Endothelial cell of umbilical vein (primary cell): ENCODE measurements at regions not wholly inside any gene's neighbourhood (a gene's known extent, or its start where the extent isn't known, plus 50 kb on each side); places are given as distances from the start of the nearest gene placed in this dataset.

Experiments used
- BruUV-seq: library from RNA; stranded (reverse); fragments of 400-500 nt; replicated peaks from 2 replicates; lab custom pipeline; 2021; lab: Mats Ljungman, UMichigan
- CTCF ChIA-PET: fragments of 300-600, 350-600 bp; sonication (Branson Sonifier 250); formaldehyde crosslinking; loops from one replicate; lab custom pipeline; 2021; ENCODE audit warnings: antibody characterized with exemption, inconsistent platforms; lab: Charles Lee
- POLR2A ChIA-PET: fragments of 300-600, 350-600 bp; sonication (Branson Sonifier 250); formaldehyde crosslinking; loops from one replicate; lab custom pipeline; 2021; ENCODE audit warnings: antibody characterized with exemption, inconsistent platforms; lab: Charles Lee
- DNase-seq: peaks from one replicate; pipeline ENCODE4 v3.0.0-alpha.2; 2011; ENCODE audit warnings: low read depth, low spot score
- FAIRE-seq: peaks from 2 replicates; lab custom pipeline; 2011; peaks lifted over from hg19 to GRCh38; lab: Jason Lieb, UNC
- H2AFZ ChIP-seq: 2 replicates; pipeline ENCODE4 v1.6.0; 2012; ENCODE audit warnings: low read depth, low read length, control low read depth, inconsistent platforms
- H3K27ac ChIP-seq: 2 replicates; pipeline ENCODE4 v1.5.1; 2011; ENCODE audit warnings: low read depth, mild to moderate bottlenecking, control low read depth, low read length, moderate library complexity; ENCODE audit not compliant: insufficient read depth
- H3K27me3 ChIP-seq, 2 experiments: 2 replicates each; pipeline versions ENCODE4 v1.6.0 to v1.6.1; 2011; ENCODE audit warnings: low read length in 2 of 2, mixed read lengths in 1 of 2; ENCODE audit not compliant: control insufficient read depth in 2 of 2, insufficient read depth in 2 of 2
- H3K36me3 ChIP-seq, 2 experiments: 2 replicates in 1 of 2; 3 replicates in 1 of 2; pipeline ENCODE4 v1.5.1; 2011; ENCODE audit warnings: low read length in 2 of 2, mild to moderate bottlenecking in 1 of 2, moderate library complexity in 1 of 2; ENCODE audit not compliant: control insufficient read depth in 2 of 2, insufficient read depth in 2 of 2; ENCODE audit errors: extremely low read depth in 1 of 2
- H3K4me1 ChIP-seq: 3 replicates; pipeline ENCODE4 v1.5.1; 2011; ENCODE audit warnings: mild to moderate bottlenecking, low read length; ENCODE audit not compliant: control insufficient read depth, insufficient read depth; ENCODE audit errors: extremely low read depth
- H3K4me2 ChIP-seq: 2 replicates; pipeline ENCODE4 v1.6.1; 2011; ENCODE audit warnings: low read length, control low read depth, mixed read lengths; ENCODE audit not compliant: insufficient read depth
- H3K4me3 ChIP-seq, 3 experiments: fragments of 200-600 bp in 1 of 3; sonication (generic), shearing (Covaris generic) in 1 of 3; replicated peaks in 1 of 3; 2 replicates each; pipeline ENCODE4 v1.5.1; 2011 to 2016; ENCODE audit warnings: control low read depth in 3 of 3, low read length in 3 of 3, mild to moderate bottlenecking in 2 of 3, inconsistent platforms in 1 of 3, low read depth in 1 of 3, moderate library complexity in 1 of 3; ENCODE audit not compliant: insufficient read depth in 1 of 3
- H3K79me2 ChIP-seq: 2 replicates; pipeline ENCODE4 v1.6.0; 2012; ENCODE audit warnings: low read length, inconsistent platforms; ENCODE audit not compliant: control insufficient read depth, insufficient read depth
- H3K9ac ChIP-seq: replicated peaks from 2 replicates; pipeline ENCODE3; 2011; ENCODE audit warnings: low read length, control low read depth; ENCODE audit not compliant: insufficient read depth; ENCODE audit errors: extremely low read depth
- H3K9me1 ChIP-seq: replicated peaks from 3 replicates; pipeline ENCODE4 v1.6.0; 2011; ENCODE audit warnings: mild to moderate bottlenecking, low read length; ENCODE audit not compliant: control insufficient read depth, insufficient read depth; ENCODE audit errors: extremely low read depth
- H3K9me3 ChIP-seq: replicated peaks from 2 replicates; pipeline ENCODE4 v1.5.1; 2012; ENCODE audit warnings: low read length, inconsistent platforms; ENCODE audit not compliant: control insufficient read depth, insufficient read depth
- H4K20me1 ChIP-seq: replicated peaks from 2 replicates; pipeline ENCODE3; 2011; ENCODE audit warnings: mild to moderate bottlenecking, low read length; ENCODE audit not compliant: control insufficient read depth, insufficient read depth; ENCODE audit errors: extremely low read depth
- CTCF ChIP-seq, 2 donors: IDR thresholded peaks; 1 replicate in 1 of 2; 2 replicates in 1 of 2; pipeline ENCODE4 v1.5.1; 2011; ENCODE audit warnings: low read length in 2 of 2, mild to moderate bottlenecking in 2 of 2, moderate library complexity in 2 of 2, control low read depth in 1 of 2, inconsistent platforms in 1 of 2, low read depth in 1 of 2; ENCODE audit not compliant: insufficient read depth in 1 of 2; ENCODE audit errors: extremely low read depth in 1 of 2
- EZH2 ChIP-seq: IDR thresholded peaks from 2 replicates; pipeline ENCODE4 v1.6.1; 2012; ENCODE audit warnings: borderline replicate concordance, low read depth, mild to moderate bottlenecking, moderate library complexity, low read length, inconsistent platforms; ENCODE audit not compliant: severe bottlenecking
- FOS ChIP-seq: IDR thresholded peaks from 2 replicates; pipeline ENCODE4 v1.6.1; 2011; ENCODE audit warnings: mild to moderate bottlenecking, low read length, moderate library complexity, borderline replicate concordance; ENCODE audit not compliant: insufficient read depth
- GATA2 ChIP-seq: IDR thresholded peaks from 2 replicates; pipeline ENCODE4 v1.7.0; 2011; ENCODE audit warnings: low read depth, mild to moderate bottlenecking, moderate library complexity, mixed read lengths, low read length; ENCODE audit not compliant: insufficient read length, insufficient read depth
- JUN ChIP-seq: IDR thresholded peaks from 2 replicates; pipeline ENCODE4 v1.6.1; 2011; ENCODE audit warnings: borderline replicate concordance, low read depth; ENCODE audit not compliant: insufficient read length, insufficient read depth
- MAX ChIP-seq: IDR thresholded peaks from 2 replicates; pipeline ENCODE4 v1.6.1; 2011; ENCODE audit not compliant: insufficient read depth, insufficient read length
- MYC ChIP-seq: IDR thresholded peaks from one replicate; pipeline ENCODE4 v1.6.1; 2011; ENCODE audit warnings: mild to moderate bottlenecking, low read depth, low read length
- POLR2A ChIP-seq: IDR thresholded peaks from 2 replicates; pipeline ENCODE4 v1.6.1; 2012; ENCODE audit warnings: low read depth, mild to moderate bottlenecking, control low read depth, low read length
- POLR2AphosphoS5 ChIP-seq: IDR thresholded peaks from 2 replicates; pipeline ENCODE4 v1.6.1; 2012; ENCODE audit warnings: low read depth, mild to moderate bottlenecking, control low read depth, low read length, moderate library complexity; ENCODE audit not compliant: insufficient read depth
- dilution Hi-C: fragments of 300-500 bp; cut with MboI; formaldehyde crosslinking; loops from one replicate; pipeline ENCODE4 v1.15.0; 2019; ENCODE audit warnings: low sequenced_read_pairs; ENCODE audit not compliant: extremely low pct_ligation_motif_present
- intact Hi-C: fragments of 100-400 bp; cut with micrococcal nuclease; formaldehyde crosslinking; loops from one replicate; pipeline ENCODE4 v1.10.0; 2022

- H3K4me1 ChIP-seq: no peaks in the 10 kb centered on the region
- BruUV-seq: no TSS peak
- H3K9me3 ChIP-seq: peaks cover 2% of the 10 kb centered on the region
- TF ChIP-seq JUN: no peak
- TF ChIP-seq MAX: no peak
- TF ChIP-seq EZH2: no peak
- no peak for TF ChIP-seq POLR2A
- no peak for TF ChIP-seq FOS
- TF ChIP-seq MYC: no peak
- TF ChIP-seq POLR2AphosphoS5: no peak
- no peak for TF ChIP-seq GATA2
- TF ChIP-seq CTCF (IDR thresholded peaks at IDR 0.05; ENCODE audit: extremely low read depth in 1 of 2, insufficient read depth in 1 of 2, low read depth in 1 of 2, low read length in 2 of 2): no peak
- ChIA-PET POLR2A (no interaction called here), CTCF (no interaction called here)
- no peak overlapping the region for H3K9ac ChIP-seq
- H3K9me1 ChIP-seq: no peaks in the 10 kb centered on the region
- no peaks in the 10 kb centered on the region for H3K36me3 ChIP-seq
- H2AFZ ChIP-seq: no peak overlapping the region
- no peaks in the 10 kb centered on the region for H4K20me1 ChIP-seq
- H3K27ac ChIP-seq: no peak overlapping the region
- intact Hi-C loops: no loop called here
- dilution Hi-C loops: no loop called here
- DNase-seq: no peak
- no peaks in the 10 kb centered on the region for H3K79me2 ChIP-seq
- H3K27me3 ChIP-seq: no peaks in the 10 kb centered on the region
- H3K4me3 ChIP-seq: no peak overlapping the region
- H3K4me2 ChIP-seq: no peak overlapping the region
- FAIRE-seq: no peak
These were observed 824.9 kb downstream of the TBC1D22A start for GRCh38 chr22:47587361-47587760.
